Ramos (cell line): ENCODE measurements at regions not wholly inside any gene's neighbourhood (a gene's known extent, or its start where the extent isn't known, plus 50 kb on each side); places are given as distances from the start of the nearest gene placed in this dataset.

Experiments used
- in situ Hi-C: fragments of 300-500 bp; cut with MboI; formaldehyde crosslinking; loops from one replicate; pipeline ENCODE4 v1.14.3; 2022; ENCODE audit warnings: low sequenced_read_pairs; ENCODE audit not compliant: unreplicated experiment

GRCh38 chr9:28653216-28653615, 1079.9 kb upstream of the C9orf72 start:
- in situ Hi-C loops = no loop called here

DNA sequence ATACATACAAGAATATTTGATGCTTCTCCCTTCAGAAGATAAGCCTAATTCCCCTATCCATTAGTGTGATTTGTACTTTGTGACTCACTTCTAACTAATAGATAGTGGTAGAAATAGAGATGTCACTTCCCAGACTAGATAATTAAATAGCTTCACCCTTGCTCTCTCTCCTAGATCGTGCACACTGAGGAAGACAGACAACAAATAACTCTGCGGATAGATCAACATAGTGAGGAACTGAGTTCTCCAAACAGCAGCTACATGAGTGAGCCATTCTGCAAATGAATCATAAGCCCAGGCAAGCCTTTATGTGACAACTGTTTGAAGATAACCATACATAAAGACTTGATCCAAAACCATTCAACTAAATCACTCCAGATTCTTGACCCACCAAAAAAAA, 1083.4 kb upstream of the C9orf72 start:
- in situ Hi-C loops = no loop called here

GRCh38 chr9:28661853-28662252, 1088.6 kb upstream of the C9orf72 start:
- in situ Hi-C loops = no loop called here

- in situ Hi-C loops = no loop called here
Observed at GRCh38 chr9:28662675-28663074, 1089.4 kb upstream of the C9orf72 start.

- in situ Hi-C loops = no loop called here
Observed at GRCh38 chr9:28668158-28668557, 1094.9 kb upstream of the C9orf72 start.

GRCh38 chr9:28671000-28671399, 1097.7 kb upstream of the C9orf72 start:
- in situ Hi-C loops = no loop called here

GRCh38 chr9:28678097-28678496, 1104.8 kb upstream of the C9orf72 start:
- in situ Hi-C loops = no loop called here

GRCh38 chr9:28688172-28688571, 1114.9 kb upstream of the C9orf72 start:
- in situ Hi-C loops = no loop called here

DNA sequence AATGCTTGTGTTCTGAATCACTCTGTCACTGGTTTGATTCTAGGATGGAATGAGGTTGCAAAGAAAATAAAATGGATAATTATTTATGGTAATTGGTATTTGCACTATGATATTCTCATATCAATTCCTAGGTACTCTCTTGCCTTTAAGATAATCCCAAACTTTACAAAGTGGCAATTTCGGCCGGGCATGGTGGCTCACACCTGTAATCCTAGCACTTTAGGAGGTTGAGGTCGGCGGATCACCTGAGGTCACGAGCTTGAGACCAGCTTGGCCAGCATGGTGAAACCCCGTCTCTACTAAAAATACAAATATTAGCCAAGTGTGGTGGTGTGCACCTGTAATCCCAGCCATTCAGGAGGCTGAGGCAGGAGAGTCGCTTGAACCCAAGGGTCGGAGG, 1118.7 kb upstream of the C9orf72 start:
- in situ Hi-C loops = no loop called here

DNA sequence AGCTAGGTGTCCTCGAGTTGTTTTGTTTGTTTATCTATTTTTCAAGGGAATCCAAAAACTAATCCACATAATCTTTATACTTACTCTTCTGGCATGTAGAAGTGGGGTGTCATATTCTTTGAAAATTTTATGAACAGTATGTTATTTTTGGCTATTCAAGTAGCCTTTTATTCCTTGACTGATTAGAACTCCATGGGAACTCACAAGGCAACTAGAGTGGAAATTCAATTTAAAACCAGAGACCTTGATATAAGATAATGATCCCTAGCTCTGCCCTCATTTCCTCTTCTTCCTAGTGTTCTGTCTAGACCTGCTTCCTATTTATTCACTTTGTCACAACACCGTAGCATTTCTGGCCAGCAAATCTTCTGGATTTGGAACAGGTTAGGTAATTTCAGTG, 1123.7 kb upstream of the C9orf72 start:
- in situ Hi-C loops = no loop called here

- in situ Hi-C loops = no loop called here
Observed at GRCh38 chr9:28699632-28700031, 1126.4 kb upstream of the C9orf72 start.

GRCh38 chr9:28707616-28708015, 1134.3 kb upstream of the C9orf72 start:
- in situ Hi-C loops = no loop called here

GRCh38 chr9:28714188-28714587, 1140.9 kb upstream of the C9orf72 start:
- in situ Hi-C loops = no loop called here

- in situ Hi-C loops = no loop called here
Observed at GRCh38 chr9:28718226-28718625, 1144.9 kb upstream of the C9orf72 start.

GRCh38 chr9:28720746-28721145, 1147.5 kb upstream of the C9orf72 start:
- in situ Hi-C loops = no loop called here

- in situ Hi-C loops = no loop called here
Observed at GRCh38 chr9:28730111-28730510, 1156.8 kb upstream of the C9orf72 start.

GRCh38 chr9:28735738-28736342, 1162.6 kb upstream of the C9orf72 start:
- in situ Hi-C loops = no loop called here

- in situ Hi-C loops = no loop called here
Observed at GRCh38 chr9:28741459-28741858, 1168.2 kb upstream of the C9orf72 start.

DNA sequence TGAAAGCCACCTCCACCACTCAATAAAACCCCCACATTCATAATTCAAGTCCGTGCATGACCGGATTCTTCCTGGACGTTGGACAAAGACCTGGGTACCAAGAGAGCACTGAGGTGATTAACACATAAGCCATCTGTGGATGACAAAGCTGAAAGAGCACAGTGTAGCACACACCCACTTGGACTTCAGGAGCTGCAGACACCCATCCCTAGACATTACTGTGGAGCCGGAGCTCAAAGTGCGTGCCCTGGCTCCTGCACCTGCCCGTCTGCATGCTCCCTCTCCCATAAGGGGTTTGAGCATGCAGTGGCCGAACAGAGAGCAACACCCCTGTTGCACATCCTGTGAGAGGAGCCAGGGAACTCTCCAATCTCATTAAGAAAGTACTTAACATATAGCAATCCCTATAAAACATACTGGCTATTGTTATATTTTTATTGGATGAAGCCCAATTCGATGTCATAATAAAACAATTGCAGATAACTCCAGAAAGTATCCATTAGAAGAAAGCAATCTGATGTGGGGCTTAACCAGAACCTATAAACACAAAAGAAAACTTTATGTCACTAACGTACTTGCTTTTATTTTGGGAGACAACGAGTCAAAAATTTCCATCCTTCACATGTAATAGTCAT, 1174.2 kb upstream of the C9orf72 start:
- in situ Hi-C loops = no loop called here

GRCh38 chr9:28750136-28750535, 1176.9 kb upstream of the C9orf72 start:
- in situ Hi-C loops = no loop called here

DNA sequence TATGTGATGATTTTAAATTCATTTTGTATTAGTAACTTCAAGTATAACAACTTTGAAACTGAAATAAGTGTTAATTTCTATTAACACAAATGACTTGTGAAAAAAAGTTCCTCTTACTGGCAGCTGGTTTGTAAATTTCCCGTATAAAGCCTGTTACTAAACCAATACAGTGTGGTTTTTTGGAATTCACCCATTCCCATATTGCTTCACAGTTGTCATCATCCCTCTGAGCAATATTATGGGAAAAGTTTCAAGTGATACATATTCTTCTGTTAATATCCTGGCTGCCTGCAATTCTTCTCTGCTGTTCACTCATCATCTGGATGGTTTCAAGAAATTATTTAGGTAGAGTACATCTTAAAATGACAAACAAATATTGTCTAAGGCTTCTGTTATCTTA, 1185.1 kb upstream of the C9orf72 start:
- in situ Hi-C loops = no loop called here

DNA sequence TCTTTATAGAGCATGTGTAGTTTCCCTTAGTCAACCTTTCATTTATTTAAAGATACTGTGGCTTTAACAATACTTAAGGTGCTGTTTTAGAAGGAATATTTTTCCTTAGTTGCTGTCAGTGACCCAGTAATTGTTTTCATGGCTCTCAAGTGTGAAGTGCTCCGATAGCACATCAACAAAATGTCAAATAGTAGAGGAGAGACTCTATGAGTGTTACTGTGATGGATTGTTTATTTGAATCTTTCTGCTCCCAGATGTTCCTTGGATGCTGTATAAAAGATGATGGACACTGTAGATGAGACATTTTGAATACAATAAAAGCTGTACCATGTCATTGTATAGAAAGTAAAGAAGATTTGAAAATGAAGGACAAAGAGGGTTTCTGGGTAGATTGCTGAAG, 1185.7 kb upstream of the C9orf72 start:
- in situ Hi-C loops = no loop called here
